HL-60 (cell line): ENCODE measurements at regions not wholly inside any gene's neighbourhood (a gene's known extent, or its start where the extent isn't known, plus 50 kb on each side); places are given as distances from the start of the nearest gene placed in this dataset.

Experiments
- DNase-seq, 2 experiments: peaks; one replicate each; pipeline ENCODE4 v3.0.0-alpha.2; 2010 to 2020; ENCODE audit warnings: low read depth in 1 of 2, low spot score in 1 of 2
- H3K27ac ChIP-seq: fragments of 250-450 bp; sonication (Bioruptor Pico); replicated peaks from 2 replicates; pipeline ENCODE4 v1.5.1; 2020; ENCODE audit warnings: mild to moderate bottlenecking, moderate library complexity
- H3K27me3 ChIP-seq: fragments of 250-450 bp; sonication (Bioruptor Pico); 2 replicates; pipeline ENCODE4 v1.5.1; 2021; ENCODE audit warnings: mild to moderate bottlenecking, moderate library complexity; ENCODE audit not compliant: insufficient read depth, poor library complexity, severe bottlenecking
- H3K4me3 ChIP-seq: replicated peaks from 2 replicates; pipeline ENCODE4 v1.5.1; 2011; ENCODE audit warnings: mild to moderate bottlenecking, control low read depth, low read length; ENCODE audit not compliant: insufficient read depth
- GABPA ChIP-seq: IDR thresholded peaks from 2 replicates; pipeline ENCODE4 v1.6.1; 2012; ENCODE audit warnings: low read depth
- POLR2AphosphoS5 ChIP-seq: IDR thresholded peaks from 2 replicates; pipeline ENCODE4 v1.6.1; 2012; ENCODE audit warnings: low read depth
- REST ChIP-seq: IDR thresholded peaks from 2 replicates; pipeline ENCODE4 v1.6.1; 2012; ENCODE audit warnings: low read depth; ENCODE audit not compliant: insufficient replicate concordance
- SPI1 ChIP-seq: IDR thresholded peaks from 2 replicates; pipeline ENCODE4 v1.6.1; 2012; ENCODE audit warnings: low read depth, mild to moderate bottlenecking, borderline replicate concordance
- TF ChIP-seq, protein P1 (sequence below): IDR thresholded peaks from one replicate; pipeline ENCODE4 v1.5.1; 2011; ENCODE audit warnings: low read length, control low read depth, inconsistent platforms; ENCODE audit not compliant: insufficient read depth

DNA sequence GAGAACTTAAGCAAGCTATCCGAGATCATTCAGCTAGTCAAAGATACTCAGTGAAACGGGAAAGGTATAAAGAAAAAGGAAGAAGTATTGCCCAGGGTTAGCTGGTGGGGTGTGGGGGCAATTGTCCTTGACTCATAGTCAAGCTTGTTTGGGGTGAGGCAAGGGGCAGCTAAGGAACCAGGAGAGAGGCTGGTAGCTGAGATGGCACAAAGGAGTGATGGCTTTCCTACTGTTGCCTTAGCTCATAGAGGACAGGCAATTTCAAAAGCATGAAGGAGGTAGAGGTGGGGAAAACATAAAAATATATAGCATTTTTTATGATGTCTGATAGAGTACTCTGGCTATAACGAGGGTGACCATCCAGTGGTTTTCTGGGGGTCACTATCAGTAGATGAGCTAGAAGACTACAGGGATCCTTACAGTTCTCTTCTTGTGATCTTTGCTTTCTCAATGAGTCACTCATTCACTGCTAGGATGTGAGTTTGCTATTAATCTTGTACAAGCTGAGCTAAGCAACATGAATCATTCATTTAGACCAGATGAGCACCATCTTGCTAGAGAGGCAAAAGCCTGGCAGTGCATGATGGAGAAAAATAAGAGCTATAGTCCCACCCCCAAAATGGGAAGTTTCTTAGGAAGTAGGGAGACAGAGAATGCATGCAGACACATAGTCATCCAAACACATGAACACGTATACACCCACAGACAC is 207.1 kb upstream of the PFN2 start:
- DNase-seq = no peak
- TF ChIP-seq POLR2AphosphoS5 = no peak
- TF ChIP-seq, protein P1, sequence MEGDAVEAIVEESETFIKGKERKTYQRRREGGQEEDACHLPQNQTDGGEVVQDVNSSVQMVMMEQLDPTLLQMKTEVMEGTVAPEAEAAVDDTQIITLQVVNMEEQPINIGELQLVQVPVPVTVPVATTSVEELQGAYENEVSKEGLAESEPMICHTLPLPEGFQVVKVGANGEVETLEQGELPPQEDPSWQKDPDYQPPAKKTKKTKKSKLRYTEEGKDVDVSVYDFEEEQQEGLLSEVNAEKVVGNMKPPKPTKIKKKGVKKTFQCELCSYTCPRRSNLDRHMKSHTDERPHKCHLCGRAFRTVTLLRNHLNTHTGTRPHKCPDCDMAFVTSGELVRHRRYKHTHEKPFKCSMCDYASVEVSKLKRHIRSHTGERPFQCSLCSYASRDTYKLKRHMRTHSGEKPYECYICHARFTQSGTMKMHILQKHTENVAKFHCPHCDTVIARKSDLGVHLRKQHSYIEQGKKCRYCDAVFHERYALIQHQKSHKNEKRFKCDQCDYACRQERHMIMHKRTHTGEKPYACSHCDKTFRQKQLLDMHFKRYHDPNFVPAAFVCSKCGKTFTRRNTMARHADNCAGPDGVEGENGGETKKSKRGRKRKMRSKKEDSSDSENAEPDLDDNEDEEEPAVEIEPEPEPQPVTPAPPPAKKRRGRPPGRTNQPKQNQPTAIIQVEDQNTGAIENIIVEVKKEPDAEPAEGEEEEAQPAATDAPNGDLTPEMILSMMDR = no peak
- no peak for TF ChIP-seq REST
- TF ChIP-seq SPI1 = no peak
- TF ChIP-seq GABPA = no peak
- H3K4me3 ChIP-seq = no peak overlapping the region
- no peak overlapping the region for H3K27ac ChIP-seq
- peaks cover 10% of the 10 kb centered on the region for H3K27me3 ChIP-seq

DNA sequence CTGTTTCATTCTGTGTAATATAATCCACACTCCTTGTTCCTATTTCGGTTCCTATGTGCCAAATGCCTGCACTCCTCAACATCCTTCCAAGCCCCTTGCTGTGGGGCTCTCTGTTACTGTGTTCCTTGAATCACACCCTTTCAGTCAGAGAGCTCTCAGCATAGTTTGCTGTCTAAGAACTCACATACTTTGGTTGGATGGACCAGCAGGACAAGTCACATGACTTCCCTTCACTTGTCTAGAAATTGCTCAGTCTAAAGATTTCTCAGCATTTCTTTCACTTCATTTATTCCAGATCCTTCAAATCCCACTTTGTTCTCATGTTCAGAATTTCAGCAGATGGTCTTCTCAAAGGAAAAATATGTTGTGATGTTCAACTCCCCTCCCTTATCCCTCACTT is 203.5 kb upstream of the PFN2 start:
- no peak for TF ChIP-seq SPI1
- no peak for TF ChIP-seq POLR2AphosphoS5
- TF ChIP-seq REST = no peak
- TF ChIP-seq, protein P1 = no peak
- TF ChIP-seq GABPA = no peak
- peaks cover 6% of the 10 kb centered on the region for H3K27me3 ChIP-seq
- no peak overlapping the region for H3K4me3 ChIP-seq
- no peak for DNase-seq
- H3K27ac ChIP-seq = no peak overlapping the region

GRCh38 chr3:150172356-150172755 is 201.7 kb upstream of the PFN2 start:
- TF ChIP-seq SPI1 (no peak), REST (no peak), GABPA (no peak), POLR2AphosphoS5 (no peak)
- TF ChIP-seq, protein P1 = no peak
- no peak overlapping the region for H3K4me3 ChIP-seq
- DNase-seq = no peak
- H3K27ac ChIP-seq = no peak overlapping the region
- H3K27me3 ChIP-seq = peaks cover 6% of the 10 kb centered on the region
